WTC11 (cell line): ENCODE measurements at regions not wholly inside any gene's neighbourhood (a gene's known extent, or its start where the extent isn't known, plus 50 kb on each side); places are given as distances from the start of the nearest gene placed in this dataset.

ENCODE experiments used
- ATAC-seq: fragments of 200-7000 bp; cut with Tn5 transposase; 2 replicates; pipeline ENCODE4 v1.10.0; 2021; ENCODE audit warnings: mild to moderate bottlenecking, moderate library complexity
- CTCF ChIA-PET: fragments of 300-600 bp; sonication (Branson Sonifier 250); formaldehyde crosslinking; loops from one replicate; lab custom pipeline; 2021; ENCODE audit warnings: antibody characterized with exemption; lab: Charles Lee
- POLR2A ChIA-PET: fragments of 350-600 bp; sonication (Branson Sonifier 250); formaldehyde crosslinking; loops from one replicate; lab custom pipeline; 2021; ENCODE audit warnings: antibody characterized with exemption; lab: Charles Lee
- DNase-seq: peaks from one replicate; pipeline ENCODE4 v3.0.0; 2021; ENCODE audit warnings: low spot score
- H3K27ac Mint-ChIP-seq: 2 replicates; pipeline ENCODE4 v1.8.0; 2021; ENCODE audit warnings: mixed read lengths
- H3K27me3 Mint-ChIP-seq: 2 replicates; pipeline ENCODE4 v1.8.0; 2021; ENCODE audit warnings: low read depth, mild to moderate bottlenecking, moderate library complexity, mixed read lengths
- H3K36me3 Mint-ChIP-seq: 2 replicates; pipeline ENCODE4 v1.8.0; 2021; ENCODE audit warnings: mixed read lengths
- H3K4me1 Mint-ChIP-seq: 2 replicates; pipeline ENCODE4 v1.8.0; 2022; ENCODE audit warnings: mixed read lengths
- H3K4me3 Mint-ChIP-seq: 2 replicates; pipeline ENCODE4 v1.8.0; 2021; ENCODE audit warnings: mild to moderate bottlenecking, moderate library complexity, mixed read lengths
- H3K9me3 Mint-ChIP-seq: 2 replicates; pipeline ENCODE4 v1.8.0; 2021; ENCODE audit warnings: mixed read lengths
- CREM ChIP-seq: sonication (generic); formaldehyde crosslinking; IDR thresholded peaks from 2 replicates; pipeline ENCODE4 v1.8.1; 2022; ENCODE audit warnings: mild to moderate bottlenecking, missing genetic modification reagents, moderate library complexity
- EMX1 ChIP-seq: fragments of 250-450 bp; sonication (Bioruptor Pico); IDR thresholded peaks from 2 replicates; pipeline ENCODE4 v1.8.0; 2021; ENCODE audit warnings: mild to moderate bottlenecking
- GRHL2 ChIP-seq: fragments of 250-450 bp; sonication (Bioruptor Pico); IDR thresholded peaks from 2 replicates; pipeline ENCODE4 v1.8.0; 2022; ENCODE audit warnings: mild to moderate bottlenecking, moderate library complexity; ENCODE audit not compliant: insufficient replicate concordance, severe bottlenecking
- HMGA2 ChIP-seq: fragments of 250-450 bp; sonication (Bioruptor Pico); IDR thresholded peaks from 2 replicates; pipeline ENCODE4 v1.4.0; 2021; ENCODE audit warnings: mild to moderate bottlenecking, moderate library complexity
- NR2C2 ChIP-seq: sonication (generic); formaldehyde crosslinking; IDR thresholded peaks from 2 replicates; pipeline ENCODE4 v1.8.0; 2022; ENCODE audit warnings: mild to moderate bottlenecking, missing genetic modification reagents
- TEAD4 ChIP-seq: sonication (generic); formaldehyde crosslinking; IDR thresholded peaks from 2 replicates; pipeline ENCODE4 v1.8.0; 2022; ENCODE audit warnings: mild to moderate bottlenecking, missing genetic modification reagents
- ZNF138 ChIP-seq: sonication (generic); formaldehyde crosslinking; conservative IDR thresholded peaks from 2 replicates; pipeline ENCODE4 v1.8.1; 2022; ENCODE audit warnings: mild to moderate bottlenecking, moderate library complexity, missing genetic modification reagents
- ZNF219 ChIP-seq: sonication (generic); formaldehyde crosslinking; IDR thresholded peaks from 2 replicates; pipeline ENCODE4 v1.8.0; 2023; ENCODE audit warnings: missing genetic modification reagents, mild to moderate bottlenecking, borderline replicate concordance
- ZNF317 ChIP-seq: sonication (generic); formaldehyde crosslinking; IDR thresholded peaks from 2 replicates; pipeline ENCODE4 v1.8.1; 2023; ENCODE audit warnings: low read depth, mild to moderate bottlenecking, moderate library complexity, missing genetic modification reagents, borderline replicate concordance
- TF ChIP-seq, protein P1 (sequence below): sonication (generic); formaldehyde crosslinking; IDR thresholded peaks from 2 replicates; pipeline ENCODE4 v1.8.1; 2022; ENCODE audit warnings: low read depth, mild to moderate bottlenecking, moderate library complexity, missing genetic modification reagents, borderline replicate concordance
- TF ChIP-seq, protein P2 (sequence below): sonication (generic); formaldehyde crosslinking; IDR thresholded peaks from 2 replicates; pipeline ENCODE4 v1.8.0; 2022; ENCODE audit warnings: mild to moderate bottlenecking, missing genetic modification reagents
- TF ChIP-seq, protein P3 (sequence below): fragments of 250-450 bp; sonication (Bioruptor Pico); IDR thresholded peaks from 2 replicates; pipeline ENCODE4 v1.9.0; 2021; ENCODE audit warnings: mild to moderate bottlenecking
- TF ChIP-seq, protein P4 (sequence below): sonication (generic); formaldehyde crosslinking; IDR thresholded peaks from 2 replicates; pipeline ENCODE4 v1.8.0; 2023; ENCODE audit warnings: mild to moderate bottlenecking, missing genetic modification reagents
- TF ChIP-seq, protein P5 (sequence below): sonication (generic); formaldehyde crosslinking; IDR thresholded peaks from 2 replicates; pipeline ENCODE4 v1.8.1; 2022; ENCODE audit warnings: missing genetic modification reagents, borderline replicate concordance
- TF ChIP-seq, protein P6 (sequence below): sonication (generic); formaldehyde crosslinking; IDR thresholded peaks from 2 replicates; pipeline ENCODE4 v1.8.0; 2022; ENCODE audit warnings: mild to moderate bottlenecking, missing genetic modification reagents
- TF ChIP-seq, protein P7 (sequence below): sonication (generic); formaldehyde crosslinking; IDR thresholded peaks from 2 replicates; pipeline ENCODE4 v1.8.1; 2022; ENCODE audit warnings: low read depth, missing genetic modification reagents, borderline replicate concordance
- TF ChIP-seq, protein P8 (sequence below): sonication (generic); formaldehyde crosslinking; IDR thresholded peaks from 2 replicates; pipeline ENCODE4 v1.8.1; 2022; ENCODE audit warnings: mild to moderate bottlenecking, moderate library complexity, missing genetic modification reagents
- TF ChIP-seq, protein P9 (sequence below): sonication (generic); formaldehyde crosslinking; IDR thresholded peaks from 2 replicates; pipeline ENCODE4 v1.8.1; 2022; ENCODE audit warnings: mild to moderate bottlenecking, missing genetic modification reagents, moderate library complexity, borderline replicate concordance

DNA sequence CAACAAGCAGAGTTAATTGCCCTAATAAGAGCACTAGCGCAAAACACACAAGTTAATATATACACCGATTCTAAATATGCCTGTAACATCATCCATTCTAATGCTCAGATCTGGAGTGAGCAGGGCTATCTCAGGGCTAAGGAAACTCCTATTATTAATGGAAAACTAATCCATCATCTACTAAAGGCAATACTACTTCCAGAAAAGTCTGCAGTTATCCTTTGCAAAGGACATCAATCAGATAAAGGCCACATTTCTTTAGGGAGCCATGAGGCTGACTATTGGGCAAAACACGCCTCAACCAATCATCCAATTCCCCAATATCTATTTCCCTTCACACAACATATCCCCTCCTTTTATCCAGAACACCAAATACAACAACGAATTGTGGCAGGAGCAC, 1032.3 kb upstream of the NUDT12 start:
- Mint-ChIP-seq H3K36me3 (peaks cover 9% of the 10 kb centered on the region), H3K27me3 (peaks cover 2% of the 10 kb centered on the region), H3K4me3 (no peak overlapping the region), H3K4me1 (no peaks in the 10 kb centered on the region), H3K27ac (no peak overlapping the region), H3K9me3 (peaks cover 34% of the 10 kb centered on the region)
- TF ChIP-seq, protein P1, sequence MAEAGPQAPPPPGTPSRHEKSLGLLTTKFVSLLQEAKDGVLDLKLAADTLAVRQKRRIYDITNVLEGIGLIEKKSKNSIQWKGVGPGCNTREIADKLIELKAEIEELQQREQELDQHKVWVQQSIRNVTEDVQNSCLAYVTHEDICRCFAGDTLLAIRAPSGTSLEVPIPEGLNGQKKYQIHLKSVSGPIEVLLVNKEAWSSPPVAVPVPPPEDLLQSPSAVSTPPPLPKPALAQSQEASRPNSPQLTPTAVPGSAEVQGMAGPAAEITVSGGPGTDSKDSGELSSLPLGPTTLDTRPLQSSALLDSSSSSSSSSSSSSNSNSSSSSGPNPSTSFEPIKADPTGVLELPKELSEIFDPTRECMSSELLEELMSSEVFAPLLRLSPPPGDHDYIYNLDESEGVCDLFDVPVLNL (CRISPR knock-in tag) = no peak
- TF ChIP-seq GRHL2 (CRISPR knock-in tag) = no peak
- TF ChIP-seq, protein P2, sequence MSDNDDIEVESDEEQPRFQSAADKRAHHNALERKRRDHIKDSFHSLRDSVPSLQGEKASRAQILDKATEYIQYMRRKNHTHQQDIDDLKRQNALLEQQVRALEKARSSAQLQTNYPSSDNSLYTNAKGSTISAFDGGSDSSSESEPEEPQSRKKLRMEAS (CRISPR knock-in tag) = no peak
- peak; percentile 95 for TF ChIP-seq ZNF317
- ATAC-seq (no peak), DNase-seq (no peak)
- ChIA-PET CTCF (no interaction called here), POLR2A (no interaction called here)

DNA sequence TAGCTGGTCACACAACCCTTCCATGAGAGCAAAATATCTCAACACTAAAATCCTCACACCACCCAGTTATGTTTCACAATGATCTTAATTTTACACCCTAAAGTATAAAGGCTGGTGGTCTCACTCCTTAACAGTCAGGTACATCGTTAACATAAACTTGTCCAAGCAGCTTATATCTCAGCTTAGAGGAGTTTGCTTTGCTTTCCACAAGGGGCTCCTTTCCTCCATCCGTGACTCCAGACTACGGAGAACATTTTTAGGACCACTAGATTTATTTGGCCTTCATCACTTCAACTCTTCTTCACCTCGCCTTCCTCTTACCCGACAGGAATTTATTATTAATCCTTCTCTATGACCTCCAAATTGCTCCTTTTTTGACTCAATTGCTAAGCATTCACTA, 1014.1 kb upstream of the NUDT12 start:
- Mint-ChIP-seq H3K27ac (no peak overlapping the region), H3K36me3 (no peaks in the 10 kb centered on the region), H3K27me3 (no peaks in the 10 kb centered on the region), H3K4me3 (no peak overlapping the region), H3K9me3 (no peaks in the 10 kb centered on the region), H3K4me1 (peaks cover 5% of the 10 kb centered on the region; the same call in 1 of the 2 replicates)
- DNase-seq = no peak
- peak; percentile 65 for ATAC-seq
- ChIA-PET POLR2A (no interaction called here), CTCF (interaction anchor here (0.6 kb wide), 1 partner anchor 178 kb away, joined by 3 read pairs; no protein-coding TSS in a partner anchor)
- TF ChIP-seq HMGA2 (CRISPR knock-in tag) (no peak), NR2C2 (CRISPR knock-in tag) (no peak), CREM (CRISPR knock-in tag) (no peak), ZNF317 (no peak), EMX1 (CRISPR knock-in tag) (no peak), TEAD4 (CRISPR knock-in tag) (no peak), ZNF138 (CRISPR knock-in tag) (no peak), ZNF219 (CRISPR knock-in tag) (no peak)
- TF ChIP-seq, protein P3, sequence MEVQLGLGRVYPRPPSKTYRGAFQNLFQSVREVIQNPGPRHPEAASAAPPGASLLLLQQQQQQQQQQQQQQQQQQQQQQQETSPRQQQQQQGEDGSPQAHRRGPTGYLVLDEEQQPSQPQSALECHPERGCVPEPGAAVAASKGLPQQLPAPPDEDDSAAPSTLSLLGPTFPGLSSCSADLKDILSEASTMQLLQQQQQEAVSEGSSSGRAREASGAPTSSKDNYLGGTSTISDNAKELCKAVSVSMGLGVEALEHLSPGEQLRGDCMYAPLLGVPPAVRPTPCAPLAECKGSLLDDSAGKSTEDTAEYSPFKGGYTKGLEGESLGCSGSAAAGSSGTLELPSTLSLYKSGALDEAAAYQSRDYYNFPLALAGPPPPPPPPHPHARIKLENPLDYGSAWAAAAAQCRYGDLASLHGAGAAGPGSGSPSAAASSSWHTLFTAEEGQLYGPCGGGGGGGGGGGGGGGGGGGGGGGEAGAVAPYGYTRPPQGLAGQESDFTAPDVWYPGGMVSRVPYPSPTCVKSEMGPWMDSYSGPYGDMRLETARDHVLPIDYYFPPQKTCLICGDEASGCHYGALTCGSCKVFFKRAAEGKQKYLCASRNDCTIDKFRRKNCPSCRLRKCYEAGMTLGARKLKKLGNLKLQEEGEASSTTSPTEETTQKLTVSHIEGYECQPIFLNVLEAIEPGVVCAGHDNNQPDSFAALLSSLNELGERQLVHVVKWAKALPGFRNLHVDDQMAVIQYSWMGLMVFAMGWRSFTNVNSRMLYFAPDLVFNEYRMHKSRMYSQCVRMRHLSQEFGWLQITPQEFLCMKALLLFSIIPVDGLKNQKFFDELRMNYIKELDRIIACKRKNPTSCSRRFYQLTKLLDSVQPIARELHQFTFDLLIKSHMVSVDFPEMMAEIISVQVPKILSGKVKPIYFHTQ (CRISPR knock-in tag) = no peak
- TF ChIP-seq, protein P1 (CRISPR knock-in tag) = no peak
- TF ChIP-seq, protein P4, sequence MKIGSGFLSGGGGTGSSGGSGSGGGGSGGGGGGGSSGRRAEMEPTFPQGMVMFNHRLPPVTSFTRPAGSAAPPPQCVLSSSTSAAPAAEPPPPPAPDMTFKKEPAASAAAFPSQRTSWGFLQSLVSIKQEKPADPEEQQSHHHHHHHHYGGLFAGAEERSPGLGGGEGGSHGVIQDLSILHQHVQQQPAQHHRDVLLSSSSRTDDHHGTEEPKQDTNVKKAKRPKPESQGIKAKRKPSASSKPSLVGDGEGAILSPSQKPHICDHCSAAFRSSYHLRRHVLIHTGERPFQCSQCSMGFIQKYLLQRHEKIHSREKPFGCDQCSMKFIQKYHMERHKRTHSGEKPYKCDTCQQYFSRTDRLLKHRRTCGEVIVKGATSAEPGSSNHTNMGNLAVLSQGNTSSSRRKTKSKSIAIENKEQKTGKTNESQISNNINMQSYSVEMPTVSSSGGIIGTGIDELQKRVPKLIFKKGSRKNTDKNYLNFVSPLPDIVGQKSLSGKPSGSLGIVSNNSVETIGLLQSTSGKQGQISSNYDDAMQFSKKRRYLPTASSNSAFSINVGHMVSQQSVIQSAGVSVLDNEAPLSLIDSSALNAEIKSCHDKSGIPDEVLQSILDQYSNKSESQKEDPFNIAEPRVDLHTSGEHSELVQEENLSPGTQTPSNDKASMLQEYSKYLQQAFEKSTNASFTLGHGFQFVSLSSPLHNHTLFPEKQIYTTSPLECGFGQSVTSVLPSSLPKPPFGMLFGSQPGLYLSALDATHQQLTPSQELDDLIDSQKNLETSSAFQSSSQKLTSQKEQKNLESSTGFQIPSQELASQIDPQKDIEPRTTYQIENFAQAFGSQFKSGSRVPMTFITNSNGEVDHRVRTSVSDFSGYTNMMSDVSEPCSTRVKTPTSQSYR (CRISPR knock-in tag) = no peak
- TF ChIP-seq, protein P5, sequence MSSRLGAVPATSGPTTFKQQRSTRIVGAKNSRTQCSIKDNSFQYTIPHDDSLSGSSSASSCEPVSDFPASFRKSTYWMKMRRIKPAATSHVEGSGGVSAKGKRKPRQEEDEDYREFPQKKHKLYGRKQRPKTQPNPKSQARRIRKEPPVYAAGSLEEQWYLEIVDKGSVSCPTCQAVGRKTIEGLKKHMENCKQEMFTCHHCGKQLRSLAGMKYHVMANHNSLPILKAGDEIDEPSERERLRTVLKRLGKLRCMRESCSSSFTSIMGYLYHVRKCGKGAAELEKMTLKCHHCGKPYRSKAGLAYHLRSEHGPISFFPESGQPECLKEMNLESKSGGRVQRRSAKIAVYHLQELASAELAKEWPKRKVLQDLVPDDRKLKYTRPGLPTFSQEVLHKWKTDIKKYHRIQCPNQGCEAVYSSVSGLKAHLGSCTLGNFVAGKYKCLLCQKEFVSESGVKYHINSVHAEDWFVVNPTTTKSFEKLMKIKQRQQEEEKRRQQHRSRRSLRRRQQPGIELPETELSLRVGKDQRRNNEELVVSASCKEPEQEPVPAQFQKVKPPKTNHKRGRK (CRISPR knock-in tag) = no peak
- TF ChIP-seq, protein P6, sequence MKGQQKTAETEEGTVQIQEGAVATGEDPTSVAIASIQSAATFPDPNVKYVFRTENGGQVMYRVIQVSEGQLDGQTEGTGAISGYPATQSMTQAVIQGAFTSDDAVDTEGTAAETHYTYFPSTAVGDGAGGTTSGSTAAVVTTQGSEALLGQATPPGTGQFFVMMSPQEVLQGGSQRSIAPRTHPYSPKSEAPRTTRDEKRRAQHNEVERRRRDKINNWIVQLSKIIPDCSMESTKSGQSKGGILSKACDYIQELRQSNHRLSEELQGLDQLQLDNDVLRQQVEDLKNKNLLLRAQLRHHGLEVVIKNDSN (CRISPR knock-in tag) = no peak
- TF ChIP-seq, protein P7, sequence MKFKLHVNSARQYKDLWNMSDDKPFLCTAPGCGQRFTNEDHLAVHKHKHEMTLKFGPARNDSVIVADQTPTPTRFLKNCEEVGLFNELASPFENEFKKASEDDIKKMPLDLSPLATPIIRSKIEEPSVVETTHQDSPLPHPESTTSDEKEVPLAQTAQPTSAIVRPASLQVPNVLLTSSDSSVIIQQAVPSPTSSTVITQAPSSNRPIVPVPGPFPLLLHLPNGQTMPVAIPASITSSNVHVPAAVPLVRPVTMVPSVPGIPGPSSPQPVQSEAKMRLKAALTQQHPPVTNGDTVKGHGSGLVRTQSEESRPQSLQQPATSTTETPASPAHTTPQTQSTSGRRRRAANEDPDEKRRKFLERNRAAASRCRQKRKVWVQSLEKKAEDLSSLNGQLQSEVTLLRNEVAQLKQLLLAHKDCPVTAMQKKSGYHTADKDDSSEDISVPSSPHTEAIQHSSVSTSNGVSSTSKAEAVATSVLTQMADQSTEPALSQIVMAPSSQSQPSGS = no peak
- TF ChIP-seq, protein P8, sequence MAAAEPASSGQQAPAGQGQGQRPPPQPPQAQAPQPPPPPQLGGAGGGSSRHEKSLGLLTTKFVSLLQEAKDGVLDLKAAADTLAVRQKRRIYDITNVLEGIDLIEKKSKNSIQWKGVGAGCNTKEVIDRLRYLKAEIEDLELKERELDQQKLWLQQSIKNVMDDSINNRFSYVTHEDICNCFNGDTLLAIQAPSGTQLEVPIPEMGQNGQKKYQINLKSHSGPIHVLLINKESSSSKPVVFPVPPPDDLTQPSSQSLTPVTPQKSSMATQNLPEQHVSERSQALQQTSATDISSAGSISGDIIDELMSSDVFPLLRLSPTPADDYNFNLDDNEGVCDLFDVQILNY (CRISPR knock-in tag) = no peak
- TF ChIP-seq, protein P9, sequence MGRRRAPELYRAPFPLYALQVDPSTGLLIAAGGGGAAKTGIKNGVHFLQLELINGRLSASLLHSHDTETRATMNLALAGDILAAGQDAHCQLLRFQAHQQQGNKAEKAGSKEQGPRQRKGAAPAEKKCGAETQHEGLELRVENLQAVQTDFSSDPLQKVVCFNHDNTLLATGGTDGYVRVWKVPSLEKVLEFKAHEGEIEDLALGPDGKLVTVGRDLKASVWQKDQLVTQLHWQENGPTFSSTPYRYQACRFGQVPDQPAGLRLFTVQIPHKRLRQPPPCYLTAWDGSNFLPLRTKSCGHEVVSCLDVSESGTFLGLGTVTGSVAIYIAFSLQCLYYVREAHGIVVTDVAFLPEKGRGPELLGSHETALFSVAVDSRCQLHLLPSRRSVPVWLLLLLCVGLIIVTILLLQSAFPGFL (CRISPR knock-in tag) = no peak
